K562 (cell line): ENCODE measurements at regions not wholly inside any gene's neighbourhood (a gene's known extent, or its start where the extent isn't known, plus 50 kb on each side); places are given as distances from the start of the nearest gene placed in this dataset.

Source experiments
- ATF1 ChIP-seq, 2 experiments: fragments of 450-650 bp in 1 of 2; IDR thresholded peaks; 2 replicates each; pipeline ENCODE4 v1.6.1; 2016; ENCODE audit warnings: missing compliant biosample characterization in 1 of 2, missing genetic modification characterization in 1 of 2
- CBFA2T2 ChIP-seq: fragments of 450-650 bp; conservative IDR thresholded peaks from 2 replicates; pipeline ENCODE4 v1.6.1; 2017; ENCODE audit warnings: mild to moderate bottlenecking
- CEBPG ChIP-seq, 3 experiments: fragments of 200-800 bp in 1 of 3; sonication (Bioruptor generic) in 1 of 3; sonication (generic) in 1 of 3; formaldehyde crosslinking in 1 of 3; IDR thresholded peaks in 2 of 3; conservative IDR thresholded peaks in 1 of 3; 2 replicates each; pipeline versions ENCODE4 v1.6.1 to v1.8.0; 2016 to 2022; ENCODE audit warnings: missing compliant biosample characterization in 2 of 3, missing genetic modification characterization in 2 of 3, mild to moderate bottlenecking in 1 of 3, missing genetic modification reagents in 1 of 3
- E2F6 ChIP-seq, 2 experiments: IDR thresholded peaks; 2 replicates each; pipeline ENCODE4 v1.6.1; 2011; ENCODE audit warnings: borderline replicate concordance in 1 of 2, control low read depth in 1 of 2, low read depth in 1 of 2, low read length in 1 of 2, mild to moderate bottlenecking in 1 of 2, mixed read lengths in 1 of 2, moderate library complexity in 1 of 2; ENCODE audit not compliant: insufficient read depth in 1 of 2, insufficient read length in 1 of 2, poor library complexity in 1 of 2, severe bottlenecking in 1 of 2; ENCODE audit errors: extremely low read depth in 1 of 2
- ESRRB ChIP-seq: fragments of 250-450 bp; sonication (Bioruptor Pico); IDR thresholded peaks from 2 replicates; pipeline ENCODE4 v1.5.0; 2020; ENCODE audit warnings: mild to moderate bottlenecking, moderate library complexity, borderline replicate concordance
- GABPB1 ChIP-seq: sonication (generic); formaldehyde crosslinking; IDR thresholded peaks from 2 replicates; pipeline ENCODE4 v1.8.0; 2022; ENCODE audit warnings: mild to moderate bottlenecking, missing genetic modification reagents
- GTF2A2 ChIP-seq: IDR thresholded peaks from 2 replicates; pipeline ENCODE4 v1.6.1; 2016; ENCODE audit warnings: mild to moderate bottlenecking, missing genetic modification characterization, missing compliant biosample characterization
- HDAC1 ChIP-seq, 2 experiments: fragments of 450-650 bp; IDR thresholded peaks; 2 replicates each; pipeline ENCODE4 v1.6.1; 2016 to 2017; ENCODE audit warnings: inconsistent platforms in 1 of 2, mild to moderate bottlenecking in 1 of 2, moderate library complexity in 1 of 2
- HDAC3 ChIP-seq: fragments of 450-650 bp; IDR thresholded peaks from 2 replicates; pipeline ENCODE4 v1.6.1; 2018; ENCODE audit warnings: borderline replicate concordance, mild to moderate bottlenecking, moderate library complexity; ENCODE audit not compliant: partially characterized antibody
- KDM1A ChIP-seq, 2 experiments: fragments of 450-650 bp; IDR thresholded peaks; 2 replicates each; pipeline ENCODE4 v1.6.1; 2016; ENCODE audit warnings: mild to moderate bottlenecking in 2 of 2
- LEF1 ChIP-seq: fragments of 450-650 bp; IDR thresholded peaks from 2 replicates; pipeline ENCODE4 v1.6.1; 2016; ENCODE audit warnings: mild to moderate bottlenecking
- MBD2 ChIP-seq: sonication (generic); IDR thresholded peaks from 2 replicates; pipeline ENCODE4 v1.6.1; 2016; ENCODE audit warnings: low read depth, borderline replicate concordance
- POLR2AphosphoS5 ChIP-seq: IDR thresholded peaks from 2 replicates; pipeline ENCODE4 v1.6.1; 2011; ENCODE audit warnings: mild to moderate bottlenecking, low read depth, low read length, moderate library complexity; ENCODE audit not compliant: control insufficient read depth, insufficient read depth
- RBBP5 ChIP-seq: fragments of 200-600 bp; sonication (generic); IDR thresholded peaks from 2 replicates; pipeline ENCODE4 v1.6.1; 2012; ENCODE audit warnings: borderline replicate concordance, mild to moderate bottlenecking, low read length, control low read depth, inconsistent platforms; ENCODE audit not compliant: insufficient read depth, poor library complexity, severe bottlenecking
- RCOR1 ChIP-seq, 2 experiments: IDR thresholded peaks; 2 replicates each; pipeline ENCODE4 v1.6.1; 2012; ENCODE audit warnings: low read depth in 2 of 2, low read length in 2 of 2, borderline replicate concordance in 1 of 2, improper control_type of control experiment in 1 of 2
- RNF2 ChIP-seq: sonication (generic); IDR thresholded peaks from 2 replicates; pipeline ENCODE4 v1.6.1; 2016
- TSC22D4 ChIP-seq: fragments of 450-650 bp; IDR thresholded peaks from 2 replicates; pipeline ENCODE4 v1.6.1; 2016; ENCODE audit warnings: missing genetic modification characterization, missing biosample characterization, control low read depth
- ZNF239 ChIP-seq: fragments of 250-450 bp; sonication (Bioruptor Pico); IDR thresholded peaks from 2 replicates; pipeline ENCODE4 v1.4.0; 2020; ENCODE audit warnings: mild to moderate bottlenecking
- ZNF655 ChIP-seq: fragments of 250-450 bp; sonication (Bioruptor Pico); IDR thresholded peaks from 2 replicates; pipeline ENCODE4 v1.5.0; 2021
- ZNF668 ChIP-seq: fragments of 250-450 bp; sonication (Bioruptor Pico); IDR thresholded peaks from 2 replicates; pipeline ENCODE4 v1.8.0; 2022; ENCODE audit warnings: mild to moderate bottlenecking, inconsistent platforms
- ZNF707 ChIP-seq: fragments of 250-450 bp; sonication (Bioruptor Pico); conservative IDR thresholded peaks from 2 replicates; pipeline ENCODE4 v1.8.0; 2022; ENCODE audit warnings: inconsistent platforms, mild to moderate bottlenecking, moderate library complexity
- ZNF717 ChIP-seq: fragments of 250-450 bp; sonication (Bioruptor Pico); IDR thresholded peaks from 2 replicates; pipeline ENCODE4 v1.5.0; 2021
- ZNF830 ChIP-seq: fragments of 250-450 bp; sonication (Bioruptor Pico); IDR thresholded peaks from 2 replicates; pipeline ENCODE4 v1.5.0; 2021; ENCODE audit warnings: mild to moderate bottlenecking
- TF ChIP-seq, protein P1 (sequence below), 2 experiments: fragments of 450-650 bp; conservative IDR thresholded peaks; 2 replicates each; pipeline ENCODE4 v1.6.1; 2017; ENCODE audit warnings: mild to moderate bottlenecking in 2 of 2, moderate library complexity in 2 of 2

GRCh38 chr3:193910886-193911738, 224.8 kb upstream of the HES1 start (continued):
- peak; percentile 76 for TF ChIP-seq ZNF239 (CRISPR knock-in tag)
- TF ChIP-seq MBD2, result peak; percentile 80
- TF ChIP-seq RBBP5, result no peak
- no peak for TF ChIP-seq TSC22D4 (tag)
- peak in 1 of 2 experiments; percentile 79; a peak in 2 of 4 replicates for TF ChIP-seq HDAC1 (IDR thresholded peaks at IDR 0.05)
- TF ChIP-seq ZNF707 (CRISPR knock-in tag), result no peak
- TF ChIP-seq, protein P1, sequence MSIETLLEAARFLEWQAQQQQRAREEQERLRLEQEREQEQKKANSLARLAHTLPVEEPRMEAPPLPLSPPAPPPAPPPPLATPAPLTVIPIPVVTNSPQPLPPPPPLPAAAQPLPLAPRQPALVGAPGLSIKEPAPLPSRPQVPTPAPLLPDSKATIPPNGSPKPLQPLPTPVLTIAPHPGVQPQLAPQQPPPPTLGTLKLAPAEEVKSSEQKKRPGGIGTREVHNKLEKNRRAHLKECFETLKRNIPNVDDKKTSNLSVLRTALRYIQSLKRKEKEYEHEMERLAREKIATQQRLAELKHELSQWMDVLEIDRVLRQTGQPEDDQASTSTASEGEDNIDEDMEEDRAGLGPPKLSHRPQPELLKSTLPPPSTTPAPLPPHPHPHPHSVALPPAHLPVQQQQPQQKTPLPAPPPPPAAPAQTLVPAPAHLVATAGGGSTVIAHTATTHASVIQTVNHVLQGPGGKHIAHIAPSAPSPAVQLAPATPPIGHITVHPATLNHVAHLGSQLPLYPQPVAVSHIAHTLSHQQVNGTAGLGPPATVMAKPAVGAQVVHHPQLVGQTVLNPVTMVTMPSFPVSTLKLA (conservative IDR thresholded peaks at IDR 0.05), result peak in 1 of 2 experiments; percentile 71; a peak in 2 of 4 replicates
- peak; percentile 89 for TF ChIP-seq CBFA2T2
- TF ChIP-seq ESRRB (CRISPR knock-in tag), result no peak
- peak; percentile 82 for TF ChIP-seq POLR2AphosphoS5
- no peak for TF ChIP-seq ZNF830 (CRISPR knock-in tag)
- TF ChIP-seq GTF2A2, result peak; percentile 23; the same call in 1 of the 2 replicates
- TF ChIP-seq HDAC3, result peak; percentile 86
- TF ChIP-seq ZNF717 (CRISPR knock-in tag), result no peak
- TF ChIP-seq GABPB1, result peak; percentile 27; the same call in 1 of the 2 replicates
- peak; percentile 92 to 94 for TF ChIP-seq KDM1A (IDR thresholded peaks at IDR 0.05)
- peak in 1 of 2 experiments; percentile 58 for TF ChIP-seq E2F6 (IDR thresholded peaks at IDR 0.05; ENCODE audit: borderline replicate concordance in 1 of 2, extremely low read depth in 1 of 2, insufficient read depth in 1 of 2, insufficient read length in 1 of 2, low read depth in 1 of 2, low read length in 1 of 2, poor library complexity in 1 of 2, severe bottlenecking in 1 of 2)
- peak; percentile 56 to 93 for TF ChIP-seq RCOR1 (IDR thresholded peaks at IDR 0.05; ENCODE audit: borderline replicate concordance in 1 of 2, low read depth in 2 of 2, low read length in 2 of 2)
- no peak for TF ChIP-seq CEBPG (CRISPR knock-in tag; IDR thresholded peaks at IDR 0.05)
- peak in 1 of 2 experiments; percentile 46; a peak in 2 of 4 replicates for TF ChIP-seq CEBPG (tag; conservative IDR thresholded peaks at IDR 0.05 in 1 of 2, IDR thresholded peaks at IDR 0.05 in 1 of 2)
- TF ChIP-seq ZNF668, result no peak
- no peak for TF ChIP-seq ATF1 (CRISPR knock-in tag; IDR thresholded peaks at IDR 0.05)
- TF ChIP-seq ATF1 (tag; IDR thresholded peaks at IDR 0.05), result peak; percentile 71
- TF ChIP-seq ZNF655, result no peak
- peak; percentile 94 for TF ChIP-seq LEF1
- peak; percentile 97 for TF ChIP-seq RNF2
